H54 (cell line): ENCODE measurements at regions not wholly inside any gene's neighbourhood (a gene's known extent, or its start where the extent isn't known, plus 50 kb on each side); places are given as distances from the start of the nearest gene placed in this dataset.

Source experiments
- DNase-seq: peaks from one replicate; pipeline ENCODE4 v3.0.0; 2011; ENCODE audit warnings: low spot score, mixed read lengths; ENCODE audit not compliant: insufficient read length
- FAIRE-seq: peaks from 3 replicates; lab custom pipeline; 2011; peaks lifted over from hg19 to GRCh38; lab: Jason Lieb, UNC
- POLR2A ChIP-seq: IDR thresholded peaks from 2 replicates; pipeline ENCODE4 v1.6.1; 2011; ENCODE audit warnings: low read depth, mild to moderate bottlenecking, low read length

- no peak for TF ChIP-seq POLR2A
- no peak for DNase-seq
- FAIRE-seq = no peak
Measured at GRCh38 chr4:125952631-125953030, 637.9 kb downstream of the FAT4 start.

- FAIRE-seq (no peak), DNase-seq (no peak)
- no peak for TF ChIP-seq POLR2A
Measured at GRCh38 chr4:125956276-125956675, 641.5 kb downstream of the FAT4 start.

- TF ChIP-seq POLR2A = no peak
- FAIRE-seq = no peak
- DNase-seq = no peak
Measured at GRCh38 chr4:125958519-125958918, 643.8 kb downstream of the FAT4 start.

DNA sequence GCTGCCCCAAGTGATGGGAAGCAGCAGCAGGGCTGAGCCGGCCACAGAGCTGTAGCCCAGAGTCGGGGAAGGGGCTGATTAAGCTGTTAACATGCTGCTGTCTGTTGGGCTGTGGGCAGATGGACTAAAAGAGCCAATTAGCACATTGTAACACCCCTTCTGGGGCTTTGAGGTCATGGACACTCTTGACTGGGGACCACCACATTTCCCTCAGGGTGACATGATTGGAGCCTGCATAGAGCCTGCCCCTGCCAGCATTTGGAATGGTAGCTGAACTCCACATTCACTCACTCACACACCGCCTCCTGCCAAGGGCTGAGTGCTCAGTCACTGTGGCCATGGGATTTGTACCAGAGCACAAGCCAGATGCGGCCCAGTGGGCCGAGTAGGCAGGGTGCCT, 646.9 kb downstream of the FAT4 start:
- DNase-seq (no peak), FAIRE-seq (no peak)
- TF ChIP-seq POLR2A = no peak

DNA sequence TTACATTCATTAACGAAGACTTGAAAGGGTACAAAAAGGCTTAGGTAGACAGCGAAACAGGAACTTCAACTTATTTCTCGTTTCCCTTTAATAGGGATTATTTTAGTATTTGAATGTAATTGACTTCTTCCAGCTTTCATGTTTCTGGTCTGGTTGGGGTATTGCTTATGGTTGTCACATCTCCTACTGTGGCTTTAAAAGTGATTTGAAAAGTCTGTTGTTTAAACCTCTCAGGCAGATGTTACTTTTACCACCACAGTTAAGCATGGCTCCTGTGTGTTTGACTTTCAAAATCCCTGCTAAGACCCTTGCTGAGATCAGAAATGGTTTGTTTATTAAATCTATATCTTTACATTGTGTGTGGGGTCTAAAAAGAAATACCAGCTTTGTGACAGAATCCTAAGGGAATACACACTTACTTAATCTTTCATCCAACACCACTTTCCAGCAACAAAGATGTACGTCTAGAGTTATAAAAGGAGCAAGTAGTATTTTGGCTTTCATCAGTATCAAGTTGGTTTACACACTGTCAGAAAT, 661.2 kb downstream of the FAT4 start:
- FAIRE-seq = no peak
- TF ChIP-seq POLR2A = no peak
- no peak for DNase-seq

- FAIRE-seq (no peak), DNase-seq (no peak)
- TF ChIP-seq POLR2A = no peak
Measured at GRCh38 chr4:125979950-125980349, 665.2 kb downstream of the FAT4 start.

- FAIRE-seq = no peak
- no peak for TF ChIP-seq POLR2A
- DNase-seq = no peak
Measured at GRCh38 chr4:125983168-125983567, 668.4 kb downstream of the FAT4 start.

- DNase-seq = no peak
- TF ChIP-seq POLR2A = no peak
- FAIRE-seq = peak; percentile 92
Measured at GRCh38 chr4:125985856-125986255, 671.1 kb downstream of the FAT4 start.

DNA sequence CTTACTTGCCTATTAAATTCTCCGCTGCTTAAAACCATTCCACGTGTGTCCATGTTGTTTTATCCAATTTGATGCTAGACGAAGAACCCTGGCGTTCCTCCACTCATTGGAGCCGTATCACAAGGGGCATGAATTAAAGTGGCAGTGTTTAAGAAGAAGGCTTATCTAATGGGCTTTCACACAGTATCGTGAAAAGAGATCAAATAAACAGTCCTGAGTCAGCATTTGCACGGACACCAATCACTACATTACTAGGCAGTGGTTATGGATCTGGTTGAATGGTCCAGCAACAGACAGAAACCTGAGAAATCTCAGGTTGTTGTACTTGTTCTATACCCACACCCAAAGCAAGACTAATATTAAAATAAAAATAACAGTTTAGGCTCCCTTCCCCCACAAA, 671.6 kb downstream of the FAT4 start:
- no peak for TF ChIP-seq POLR2A
- no peak for FAIRE-seq
- no peak for DNase-seq

DNA sequence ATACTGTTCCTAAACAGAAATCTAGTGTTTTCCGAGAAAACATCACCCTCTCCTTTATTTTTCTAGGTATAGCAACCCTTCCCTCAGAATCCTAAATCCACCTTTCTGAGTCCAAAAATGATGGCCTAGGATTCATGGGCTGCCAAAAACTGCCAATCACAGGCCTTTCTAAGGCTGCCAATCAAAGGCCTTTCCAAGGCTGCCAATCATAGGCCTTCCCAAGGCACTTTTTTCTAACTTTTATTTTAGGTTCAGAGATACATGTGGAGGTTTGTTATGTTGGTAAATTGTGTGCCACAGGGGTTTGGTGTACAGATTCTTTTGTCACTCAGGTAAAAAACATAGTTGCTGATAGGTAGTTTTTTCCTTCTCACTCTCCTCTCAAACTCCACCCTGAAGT, 673.7 kb downstream of the FAT4 start:
- no peak for FAIRE-seq
- DNase-seq = no peak
- TF ChIP-seq POLR2A = no peak

DNA sequence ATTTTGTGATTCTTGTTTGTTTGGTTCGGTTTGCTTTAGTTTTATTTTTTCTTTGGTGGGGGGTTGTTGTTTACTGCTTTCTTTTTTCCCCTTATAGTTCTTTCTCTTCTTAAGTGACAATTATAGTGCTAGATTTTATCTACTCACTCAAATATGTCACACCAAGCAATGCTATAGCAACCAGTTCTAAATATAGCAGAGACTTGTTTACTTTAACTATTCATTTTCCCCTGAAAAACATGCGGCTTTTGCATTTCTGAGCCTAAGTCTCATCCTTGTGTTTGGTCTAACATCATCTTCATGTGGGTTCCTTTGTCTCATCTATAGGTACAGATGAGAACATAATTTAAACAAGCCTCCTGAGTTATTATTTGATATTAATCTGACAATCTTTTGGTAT, 676.6 kb downstream of the FAT4 start:
- DNase-seq = no peak
- FAIRE-seq = no peak
- no peak for TF ChIP-seq POLR2A

DNA sequence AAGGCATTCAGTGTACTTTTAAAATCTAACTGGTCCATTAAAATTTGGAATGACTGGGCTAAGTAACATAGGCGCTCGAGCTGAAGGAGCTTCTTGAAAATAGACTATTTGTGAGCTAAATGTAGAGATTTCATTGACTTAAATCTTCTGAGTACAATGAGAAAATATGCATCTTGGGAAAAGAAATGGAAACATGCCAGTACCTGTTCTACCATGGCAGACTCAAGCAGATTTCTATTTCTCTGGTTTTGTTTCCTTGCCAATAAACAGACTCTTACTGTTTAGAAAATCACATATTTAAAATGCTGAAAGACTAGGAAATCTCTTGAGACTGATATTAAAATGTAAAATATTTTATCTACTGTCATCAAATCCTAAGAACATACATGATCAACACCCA, 678.1 kb downstream of the FAT4 start:
- DNase-seq (no peak), FAIRE-seq (no peak)
- TF ChIP-seq POLR2A = no peak

- no peak for DNase-seq
- FAIRE-seq = no peak
- no peak for TF ChIP-seq POLR2A
Measured at GRCh38 chr4:125994024-125994423, 679.3 kb downstream of the FAT4 start.

DNA sequence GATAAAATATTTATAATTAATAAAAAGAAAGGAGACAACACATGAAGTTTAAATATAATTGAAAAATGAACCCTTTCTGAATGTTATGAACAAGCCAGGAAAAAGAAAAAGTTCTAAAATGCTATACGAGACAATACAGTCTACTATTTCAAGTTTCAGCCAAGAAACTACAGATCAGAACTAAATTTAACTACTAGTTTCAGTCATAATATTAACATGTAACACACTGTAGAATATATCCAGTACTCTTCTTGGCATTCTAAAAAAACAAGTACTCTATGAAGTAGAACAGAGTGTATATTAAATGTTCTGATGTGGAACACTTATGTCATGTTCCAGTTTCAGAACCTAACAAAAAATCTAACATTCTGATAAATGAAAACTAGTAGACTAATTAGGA, 679.7 kb downstream of the FAT4 start:
- FAIRE-seq (no peak), DNase-seq (no peak)
- no peak for TF ChIP-seq POLR2A

DNA sequence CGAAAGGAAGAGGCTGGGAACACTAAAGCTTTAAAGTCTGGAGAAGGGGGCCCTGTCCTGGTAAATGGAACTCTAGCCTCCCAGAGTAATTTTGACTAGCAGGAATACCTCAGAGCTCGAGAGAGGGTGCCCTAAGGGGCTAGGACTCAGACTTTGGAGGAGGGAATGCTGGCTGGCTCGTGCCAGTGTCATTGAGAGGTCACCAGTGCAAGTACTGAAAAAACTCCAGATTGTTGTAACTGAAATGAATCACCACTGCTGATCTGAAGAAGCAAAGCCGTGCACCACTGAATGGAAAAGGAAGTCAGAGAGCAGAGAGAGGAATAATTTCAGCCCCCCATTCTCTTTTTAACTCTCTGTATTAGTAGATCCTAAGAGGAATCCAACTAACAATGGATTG, 690.2 kb downstream of the FAT4 start:
- no peak for TF ChIP-seq POLR2A
- FAIRE-seq (peak; percentile 87), DNase-seq (peak; percentile 4)

DNA sequence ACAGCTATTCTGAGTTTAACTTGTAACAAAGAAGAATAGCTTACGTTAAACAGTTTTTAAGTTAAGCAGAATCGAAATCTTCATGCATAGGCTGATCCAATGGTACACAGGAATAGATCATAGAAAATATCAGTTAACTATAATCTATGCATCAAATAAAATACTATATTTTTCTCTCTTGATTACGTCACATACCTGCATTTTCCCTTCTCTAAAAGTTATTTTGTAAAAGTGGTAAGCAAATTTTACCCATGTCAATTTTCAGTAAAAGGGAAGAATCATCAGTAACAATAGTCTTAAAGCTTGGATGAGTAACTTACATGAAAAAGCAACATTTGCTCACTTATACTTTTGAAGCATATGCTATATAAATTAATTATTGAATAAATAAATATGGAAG, 692.4 kb downstream of the FAT4 start:
- no peak for TF ChIP-seq POLR2A
- FAIRE-seq = no peak
- DNase-seq = no peak
